ENCODE measurements at regions not wholly inside any gene's neighbourhood (a gene's known extent, or its start where the extent isn't known, plus 50 kb on each side); places are given as distances from the start of the nearest gene placed in this dataset.

DNA sequence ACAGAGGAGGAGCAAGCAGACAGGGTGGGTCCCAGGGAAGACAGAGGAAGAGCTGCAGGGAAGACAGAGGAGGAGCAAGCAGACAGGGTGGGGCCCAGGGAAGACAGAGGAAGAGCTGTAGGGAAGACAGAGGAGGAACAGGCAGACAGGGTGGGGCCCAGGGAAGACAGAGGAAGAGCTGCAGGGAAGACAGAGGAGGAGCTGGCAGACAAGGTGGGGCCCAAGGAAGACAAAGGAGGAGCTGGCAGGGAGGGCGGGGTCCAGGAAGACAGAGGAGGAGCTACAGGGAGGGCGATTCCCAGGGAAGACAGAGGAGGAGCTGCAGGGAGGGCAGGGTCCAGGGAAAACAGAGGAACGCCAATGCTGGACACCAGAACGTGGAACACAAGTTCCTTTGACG, 66.5 kb downstream of the PLXNA1 start:
- no peak for DNase-seq

- peak; percentile 7 for DNase-seq
Observed at GRCh38 chr3:127050733-127051132, 67.8 kb downstream of the PLXNA1 start.

GRCh38 chr3:127052121-127052561, 69.2 kb downstream of the PLXNA1 start:
- no peak for DNase-seq

DNA sequence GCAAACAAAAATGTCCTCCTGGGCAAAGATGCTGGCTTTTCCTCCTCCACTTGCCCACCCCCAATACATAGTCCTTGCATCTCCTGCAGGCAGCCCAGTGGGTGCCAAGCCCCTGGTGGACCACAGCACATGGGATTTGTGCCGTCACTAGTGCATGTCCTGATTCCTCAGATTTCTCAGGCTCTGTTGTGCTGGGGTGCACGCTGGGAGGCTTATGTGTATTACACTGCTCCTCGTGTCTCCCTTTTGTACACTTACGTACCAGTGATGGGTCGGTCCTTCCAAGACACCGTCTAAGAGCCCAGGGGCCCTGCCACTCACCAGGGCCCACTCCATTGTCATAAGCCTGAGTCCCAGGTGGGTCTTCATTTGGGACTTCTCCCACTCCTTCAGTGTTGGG, 70.1 kb downstream of the PLXNA1 start:
- no peak for DNase-seq

GRCh38 chr3:127053450-127053849, 70.5 kb downstream of the PLXNA1 start:
- no peak for DNase-seq

- DNase-seq = no peak
Observed at GRCh38 chr3:127053979-127054378, 71.1 kb downstream of the PLXNA1 start.

DNA sequence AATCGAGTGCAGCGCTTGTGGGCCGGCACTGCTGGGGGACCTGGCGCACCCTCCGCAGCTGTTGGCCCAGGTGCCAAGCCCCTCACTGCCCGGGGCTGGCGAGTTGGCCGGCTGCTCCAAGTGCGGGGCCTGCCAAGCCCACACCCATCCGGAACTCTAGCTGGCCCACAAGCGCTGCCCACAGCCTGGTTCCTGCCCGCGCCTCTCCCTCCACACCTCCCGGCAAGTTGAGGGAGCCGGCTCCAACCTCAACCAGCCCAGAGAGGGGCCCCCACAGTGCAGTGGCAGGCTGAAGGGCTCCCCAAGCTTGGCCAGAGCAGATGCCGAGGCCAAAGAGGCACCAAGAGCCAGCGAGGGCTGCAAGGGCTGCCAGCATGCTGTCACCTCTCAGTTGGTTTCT, 73.4 kb downstream of the PLXNA1 start:
- no peak for DNase-seq

GRCh38 chr3:127056976-127057375, 74.1 kb downstream of the PLXNA1 start:
- DNase-seq = no peak

DNA sequence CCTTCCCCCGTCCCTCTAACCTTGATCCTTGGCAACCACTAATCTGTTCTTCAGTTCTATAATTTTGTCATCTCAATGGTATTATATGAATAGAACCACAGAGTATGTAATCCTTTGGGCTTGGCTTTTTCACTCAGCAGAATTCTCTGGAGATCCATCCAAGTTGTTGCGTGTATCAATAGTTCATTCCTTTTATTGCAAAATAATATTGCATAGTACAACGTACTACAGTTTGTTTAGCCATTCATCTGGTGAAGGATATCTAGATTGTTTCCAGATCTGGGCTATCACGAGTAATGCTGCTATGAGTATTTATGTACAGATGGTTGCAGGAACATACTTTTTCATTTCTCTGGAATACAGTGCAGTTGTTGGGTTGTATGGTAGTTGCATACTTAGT, 76.2 kb downstream of the PLXNA1 start:
- no peak for DNase-seq

DNA sequence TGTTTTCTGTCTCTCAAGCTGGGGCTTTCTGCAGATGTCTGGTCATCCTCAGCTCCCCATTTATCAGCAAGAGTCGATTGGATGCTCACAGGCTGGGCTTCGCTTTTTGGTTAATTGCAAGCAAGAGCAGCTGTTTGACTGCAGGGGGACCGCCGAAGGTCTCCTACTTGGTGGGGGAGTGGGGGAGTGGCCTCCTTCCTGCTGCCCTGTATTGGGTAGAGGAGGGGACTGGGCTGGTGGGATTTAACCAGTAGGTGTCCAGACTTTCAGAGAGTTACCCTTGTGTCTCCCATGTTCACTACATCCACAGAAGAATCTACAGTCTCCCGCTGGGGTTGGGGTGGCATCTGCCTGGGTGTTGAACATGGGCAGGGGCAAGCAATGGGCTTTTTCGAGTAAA, 78.7 kb downstream of the PLXNA1 start:
- no peak for DNase-seq

GRCh38 chr3:127062926-127063325, 80.0 kb downstream of the PLXNA1 start:
- DNase-seq = no peak

DNA sequence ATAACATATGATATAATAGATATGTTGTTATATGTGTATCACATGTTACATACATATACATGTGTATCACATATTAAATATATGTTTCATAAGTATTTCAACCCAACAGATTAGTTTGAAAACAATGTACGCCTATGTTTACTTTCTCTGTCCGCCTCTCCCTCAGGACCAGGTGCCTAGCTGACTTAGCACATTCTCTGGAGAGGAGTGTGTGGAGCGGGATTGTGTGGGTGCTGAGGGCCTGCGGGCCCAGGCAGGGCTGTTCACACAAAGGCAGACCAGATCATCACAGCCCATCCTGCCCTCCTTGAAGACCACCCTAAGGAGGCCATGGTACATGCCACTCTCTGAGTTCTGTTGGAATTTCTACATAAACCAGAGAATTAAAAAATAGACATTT, 81.0 kb downstream of the PLXNA1 start:
- DNase-seq = no peak

DNA sequence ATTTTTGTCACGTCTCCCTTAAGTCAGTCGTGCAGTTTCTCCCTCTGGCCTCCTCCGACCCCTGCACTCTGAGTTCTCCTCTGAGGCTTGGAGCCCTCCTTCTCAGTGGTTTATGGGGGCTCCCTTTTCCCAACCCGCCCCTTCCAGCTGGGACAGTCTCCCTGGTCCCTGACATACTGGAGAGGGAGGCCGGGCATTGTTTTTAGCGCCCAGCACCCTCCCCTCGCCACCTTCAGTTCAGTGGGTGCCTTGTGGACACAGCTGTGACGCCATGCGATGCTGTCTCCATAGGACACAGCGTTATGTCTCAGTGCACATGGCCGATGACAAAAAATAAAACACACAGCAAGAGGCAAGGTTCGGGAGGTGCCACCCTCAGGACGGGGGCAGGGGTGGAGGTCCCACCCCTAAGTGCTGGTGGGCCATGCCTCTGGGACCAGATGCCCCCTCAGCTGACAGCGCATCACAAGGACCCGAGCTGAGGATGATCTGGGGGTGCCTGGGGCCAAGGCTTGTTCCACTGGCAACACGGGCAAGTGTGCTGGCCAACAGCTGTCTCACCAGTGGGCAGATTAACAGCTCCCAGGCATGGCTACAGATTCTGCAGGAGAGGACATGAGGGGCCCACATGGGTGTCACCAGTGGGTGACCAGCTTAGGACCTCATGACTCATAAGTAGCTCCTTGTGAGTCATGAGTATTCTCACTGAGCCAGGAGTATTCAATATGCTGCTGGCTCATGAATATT, 81.6 kb downstream of the PLXNA1 start:
- DNase-seq = no peak

DNA sequence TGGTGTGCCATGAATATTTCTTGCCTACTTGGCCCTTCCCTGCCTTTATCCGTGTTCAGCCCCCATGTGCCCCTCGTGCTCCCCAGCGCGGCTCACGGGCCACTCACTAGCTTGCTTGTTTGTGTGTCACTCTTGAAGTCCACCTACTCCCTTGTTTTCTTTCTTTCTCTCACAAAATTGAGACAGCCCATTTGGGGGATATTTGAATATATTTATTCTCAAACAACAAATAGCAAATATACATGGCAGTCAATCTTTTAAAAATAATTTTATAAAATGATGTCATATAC, 82.2 kb downstream of the PLXNA1 start:
- DNase-seq = no peak

- no peak for DNase-seq
Observed at GRCh38 chr3:127065561-127066290, 82.8 kb downstream of the PLXNA1 start.

DNA sequence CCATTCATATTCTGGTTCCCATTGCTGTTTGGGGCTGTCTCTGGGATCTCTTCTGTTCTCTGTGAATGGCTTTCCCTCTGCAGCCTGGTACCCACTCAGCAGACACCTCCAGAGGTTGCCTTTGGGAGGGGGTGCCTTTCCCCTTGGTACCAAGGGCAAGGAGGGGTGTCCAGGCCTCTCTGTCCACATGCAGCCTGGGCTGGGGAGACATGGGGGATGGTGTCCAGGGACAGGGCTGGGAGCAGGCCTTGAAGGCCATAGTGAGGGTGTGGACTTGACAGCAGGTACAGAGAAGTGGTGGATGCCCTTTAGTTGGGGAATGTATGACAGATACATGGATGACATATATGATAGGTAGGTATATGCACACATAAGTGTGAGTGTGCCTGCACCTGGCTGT, 83.7 kb downstream of the PLXNA1 start:
- DNase-seq = no peak

GRCh38 chr3:127067116-127067910, 84.4 kb downstream of the PLXNA1 start:
- DNase-seq = no peak

GRCh38 chr3:127068111-127068810, 85.3 kb downstream of the PLXNA1 start:
- DNase-seq = no peak

DNA sequence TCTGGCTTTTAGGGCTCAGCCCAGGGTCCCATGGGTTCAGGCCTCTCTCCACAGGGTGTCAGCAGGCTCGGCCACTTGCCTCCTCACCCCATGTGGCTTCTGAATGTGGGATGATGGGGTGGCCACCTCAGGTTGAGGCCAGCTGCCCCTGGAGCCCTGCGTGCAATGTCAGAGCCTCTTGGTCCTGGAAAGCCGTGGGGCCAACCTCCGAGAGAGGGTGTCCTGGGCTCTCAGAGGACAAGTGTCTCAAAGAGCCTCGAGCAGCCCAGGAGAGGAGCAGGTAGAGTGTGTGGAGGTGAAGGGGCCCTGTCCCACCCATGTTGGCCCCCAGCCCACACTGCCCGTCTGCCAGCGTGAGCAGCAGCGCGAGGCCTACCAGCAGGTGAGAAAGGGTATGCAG, 86.0 kb downstream of the PLXNA1 start:
- DNase-seq = no peak

- DNase-seq = no peak
Observed at GRCh38 chr3:127069814-127070440, 87.0 kb downstream of the PLXNA1 start.

DNA sequence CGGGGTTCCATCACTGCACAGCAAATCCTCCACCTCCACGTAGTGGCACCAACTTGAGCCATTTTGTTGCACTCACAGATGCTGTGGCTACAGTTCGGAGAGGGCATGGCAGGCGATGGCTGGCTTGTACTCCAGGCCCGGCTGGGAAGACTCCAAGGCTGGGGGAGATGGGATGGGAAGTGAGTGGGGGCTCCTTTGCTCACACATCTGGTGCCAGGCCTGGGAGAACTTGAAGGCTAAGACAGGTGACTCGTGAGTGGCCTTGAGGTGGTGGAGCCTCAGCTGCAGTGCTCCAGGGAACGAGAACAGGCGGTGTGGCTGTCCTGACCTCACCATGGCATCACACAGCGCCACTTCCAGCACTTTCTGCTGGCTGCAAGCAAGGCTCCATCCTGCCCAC, 87.9 kb downstream of the PLXNA1 start:
- no peak for DNase-seq

DNA sequence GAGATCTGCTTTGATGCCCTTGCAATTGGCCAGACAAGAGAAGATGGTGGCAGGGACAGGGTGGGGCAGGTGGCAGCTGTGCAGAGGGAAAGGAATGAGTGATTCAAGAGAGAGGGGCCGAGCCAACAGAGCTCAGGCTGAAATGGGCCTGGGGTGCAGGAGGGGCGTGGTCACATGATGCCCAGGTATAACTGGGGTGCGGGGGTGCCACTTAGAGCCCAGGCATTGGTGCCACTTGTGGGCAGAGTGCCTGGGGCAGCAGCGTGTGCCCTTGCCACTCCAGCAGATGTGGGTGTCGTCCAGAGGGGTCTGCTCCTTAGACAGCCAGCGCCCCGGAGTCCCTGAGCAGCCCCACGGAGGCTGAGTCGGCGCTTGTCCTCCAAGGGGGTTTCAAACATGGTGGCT, 88.7 kb downstream of the PLXNA1 start:
- DNase-seq = no peak

DNA sequence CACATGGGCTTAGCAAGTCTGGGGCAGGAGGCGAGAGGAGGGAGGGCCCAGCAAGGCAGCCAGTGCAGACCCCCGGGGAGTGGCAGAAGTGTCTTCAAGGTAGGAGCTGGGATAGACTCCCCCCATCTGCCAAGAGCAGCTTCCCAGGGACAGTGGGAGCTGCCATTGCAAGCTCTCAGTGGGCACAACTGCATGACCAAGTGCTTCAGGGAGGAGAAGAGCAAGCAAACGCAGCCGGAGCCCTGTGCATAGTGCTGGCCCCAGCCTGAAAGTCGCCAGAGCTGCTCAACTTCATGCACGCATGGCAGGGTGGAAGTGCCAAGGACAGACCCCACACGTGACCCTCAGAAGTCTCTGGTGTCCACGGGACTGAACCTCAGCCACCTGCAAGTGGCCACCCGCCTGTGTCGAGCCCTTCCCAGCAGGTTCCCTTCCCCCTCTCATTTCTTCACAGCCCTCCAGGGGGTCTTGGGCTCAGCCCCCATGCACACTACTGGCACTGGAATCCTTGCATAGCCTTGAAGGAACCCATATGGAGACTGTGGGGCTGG, 89.4 kb downstream of the PLXNA1 start:
- no peak for DNase-seq
